Epithelial cell of esophagus (primary cell): ENCODE measurements at regions not wholly inside any gene's neighbourhood (a gene's known extent, or its start where the extent isn't known, plus 50 kb on each side); places are given as distances from the start of the nearest gene placed in this dataset.

Experiments
- DNase-seq: peaks from one replicate; pipeline ENCODE4 v3.0.0; 2010; ENCODE audit warnings: low read depth
- H3K4me3 ChIP-seq: 2 replicates; pipeline ENCODE4 v1.5.1; 2011; ENCODE audit warnings: mild to moderate bottlenecking, low read length, control low read depth
- CTCF ChIP-seq: IDR thresholded peaks from 2 replicates; pipeline ENCODE4 v1.5.1; 2011; ENCODE audit warnings: low read depth, mild to moderate bottlenecking, low read length, control low read depth, inconsistent platforms; ENCODE audit not compliant: insufficient read depth; ENCODE audit errors: missing control alignments

DNA sequence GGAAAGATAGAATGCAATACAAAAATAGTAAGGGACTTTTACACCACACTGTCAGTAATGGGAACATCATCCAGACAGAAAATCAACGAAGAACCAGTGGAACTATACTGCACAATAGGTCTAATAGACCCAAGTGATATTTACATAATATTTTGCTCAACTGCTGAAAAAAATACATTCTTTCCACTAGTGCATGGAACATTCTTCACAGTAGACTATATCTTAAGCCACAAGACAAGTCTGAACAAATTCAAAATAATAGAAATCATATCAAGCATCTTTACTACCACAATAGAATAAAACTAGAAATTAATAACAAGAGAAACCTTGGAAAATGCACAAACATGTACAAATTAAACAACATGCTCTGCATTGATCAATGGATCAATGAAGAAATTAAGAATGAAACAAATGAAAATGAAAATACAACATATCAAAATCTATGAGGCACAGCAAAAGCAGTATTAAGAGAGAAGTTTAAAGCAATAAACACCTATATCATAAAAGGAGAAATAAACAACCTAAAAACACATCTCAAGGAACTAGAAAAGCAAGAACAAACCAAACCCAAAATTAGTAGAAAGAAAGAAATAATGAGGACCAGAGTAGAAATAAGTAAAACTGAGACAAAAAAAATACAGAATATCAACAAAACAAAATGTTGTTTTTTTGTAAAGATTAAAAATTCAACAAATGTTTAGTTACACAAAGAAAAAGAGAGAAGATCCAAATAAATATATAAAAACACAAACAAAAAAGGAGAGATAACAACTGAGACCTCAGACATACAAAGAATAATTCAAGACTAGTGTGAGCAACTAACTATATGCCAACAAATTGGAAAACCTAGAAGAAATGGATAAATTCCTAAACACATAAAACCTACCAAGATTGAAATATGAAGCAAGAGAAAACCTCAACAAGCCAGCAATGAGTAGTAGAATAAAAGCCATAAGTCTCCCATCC, 51.5 kb upstream of the ANTXR2 start:
- no peak for TF ChIP-seq CTCF
- H3K4me3 ChIP-seq: no peak overlapping the region
- DNase-seq: peak; percentile 39
